Effector memory CD8-positive, alpha-beta T cell (primary cell): ENCODE measurements at regions not wholly inside any gene's neighbourhood (a gene's known extent, or its start where the extent isn't known, plus 50 kb on each side); places are given as distances from the start of the nearest gene placed in this dataset.
"Not testable (repeated sequence)": the region's sequence is repeated elsewhere in the genome, so short reads cannot be mapped to it uniquely, and the experiment has no call there.

Experiments used
- ATAC-seq: fragments of 150-1000 bp; cut with Tn5 transposase; replicated peaks from 2 replicates; pipeline ENCODE4 v1.10.0; 2021; ENCODE audit warnings: mild to moderate bottlenecking, moderate library complexity
- DNase-seq, 3 experiments: peaks; one replicate each; pipeline ENCODE4 v3.0.0; 2021
- H3K27ac Mint-ChIP-seq, 2 donors: one replicate each; pipeline ENCODE4 v1.8.0; 2022; ENCODE audit warnings: mild to moderate bottlenecking in 2 of 2, mixed read lengths in 2 of 2, moderate library complexity in 2 of 2
- H3K27me3 Mint-ChIP-seq, 2 donors: one replicate each; pipeline ENCODE4 v1.8.0; 2022; ENCODE audit warnings: mixed read lengths in 2 of 2
- H3K36me3 Mint-ChIP-seq: one replicate; pipeline ENCODE4 v1.8.0; 2022; ENCODE audit warnings: mild to moderate bottlenecking, moderate library complexity, mixed read lengths; ENCODE audit not compliant: insufficient read depth
- H3K4me1 Mint-ChIP-seq, 2 donors: one replicate each; pipeline ENCODE4 v1.8.0; 2022; ENCODE audit warnings: low read depth in 2 of 2, mixed read lengths in 2 of 2
- H3K4me3 Mint-ChIP-seq, 2 donors: one replicate each; pipeline ENCODE4 v1.8.0; 2022; ENCODE audit warnings: mild to moderate bottlenecking in 2 of 2, mixed read lengths in 2 of 2, moderate library complexity in 2 of 2
- H3K9me3 Mint-ChIP-seq, 2 donors: one replicate each; pipeline ENCODE4 v1.8.0; 2022; ENCODE audit warnings: mixed read lengths in 2 of 2

- H3K4me3 Mint-ChIP-seq: no peak overlapping the region
- H3K27me3 Mint-ChIP-seq: no peaks in the 10 kb centered on the region
- ATAC-seq: no peak
- H3K36me3 Mint-ChIP-seq: no peaks in the 10 kb centered on the region
- H3K4me1 Mint-ChIP-seq: no peaks in the 10 kb centered on the region
- no peak overlapping the region for H3K27ac Mint-ChIP-seq
- DNase-seq: no peak
- H3K9me3 Mint-ChIP-seq: no peaks in the 10 kb centered on the region
Observed at GRCh38 chr6:27854421-27854820, 57.8 kb downstream of the OR2B2 start.

GRCh38 chr6:27851440-27851839 is 60.8 kb downstream of the OR2B2 start:
- no peaks in the 10 kb centered on the region for H3K9me3 Mint-ChIP-seq
- ATAC-seq: no peak

GRCh38 chr6:27849001-27849400 is 63.2 kb downstream of the OR2B2 start:
- not testable (repeated sequence) for H3K9me3 Mint-ChIP-seq, H3K27ac Mint-ChIP-seq, H3K36me3 Mint-ChIP-seq, DNase-seq, ATAC-seq, H3K4me1 Mint-ChIP-seq, H3K4me3 Mint-ChIP-seq
- H3K27me3 Mint-ChIP-seq: peaks cover 0 to 23% of the 10 kb centered on the region in 2 donors

More at GRCh38 chr6:27851440-27851839, 60.8 kb downstream of the OR2B2 start:
- Mint-ChIP-seq H3K4me3 (no peak overlapping the region), H3K36me3 (no peaks in the 10 kb centered on the region), H3K27me3 (peaks cover 0 to 15% of the 10 kb centered on the region in 2 donors), H3K27ac (no peak overlapping the region), H3K4me1 (no peaks in the 10 kb centered on the region)
- no peak for DNase-seq

GRCh38 chr6:27847706-27848105 is 64.5 kb downstream of the OR2B2 start:
- peaks cover 0 to 23% of the 10 kb centered on the region in 2 donors for H3K27me3 Mint-ChIP-seq
- no peaks in the 10 kb centered on the region for H3K9me3 Mint-ChIP-seq
- no peaks in the 10 kb centered on the region for H3K4me1 Mint-ChIP-seq
- ATAC-seq: no peak
- DNase-seq: no peak
- H3K4me3 Mint-ChIP-seq: no peak overlapping the region
- no peaks in the 10 kb centered on the region for H3K36me3 Mint-ChIP-seq
- no peak overlapping the region for H3K27ac Mint-ChIP-seq

GRCh38 chr6:27840572-27840971 is 71.6 kb downstream of the OR2B2 start:
- Mint-ChIP-seq H3K9me3 (no peaks in the 10 kb centered on the region), H3K27ac (no peak overlapping the region), H3K36me3 (no peaks in the 10 kb centered on the region), H3K4me1 (peaks cover 6 to 19% of the 10 kb centered on the region in 2 donors), H3K27me3 (peaks cover 0 to 13% of the 10 kb centered on the region in 2 donors), H3K4me3 (no peak overlapping the region)
- no peak for DNase-seq
- ATAC-seq: no peak

- Mint-ChIP-seq H3K9me3 (no peaks in the 10 kb centered on the region), H3K27me3 (peaks cover 0 to 13% of the 10 kb centered on the region in 2 donors), H3K4me1 (peaks cover 10 to 23% of the 10 kb centered on the region in 2 donors), H3K27ac (no peak overlapping the region), H3K4me3 (no peak overlapping the region), H3K36me3 (no peaks in the 10 kb centered on the region)
- peak in 1 of 3 experiments; percentile 9 for DNase-seq
- no peak for ATAC-seq
Observed at GRCh38 chr6:27839626-27840475, 72.3 kb downstream of the OR2B2 start.

- Mint-ChIP-seq H3K9me3 (no peaks in the 10 kb centered on the region), H3K36me3 (no peaks in the 10 kb centered on the region), H3K27me3 (peaks cover 0 to 13% of the 10 kb centered on the region in 2 donors), H3K4me1 (peaks cover 11 to 24% of the 10 kb centered on the region in 2 donors), H3K4me3 (no peak overlapping the region), H3K27ac (no peak overlapping the region)
- ATAC-seq: peak; percentile 1
- DNase-seq: no peak
Observed at GRCh38 chr6:27838945-27839625, 73.1 kb downstream of the OR2B2 start.

GRCh38 chr6:27838058-27838944 is 73.9 kb downstream of the OR2B2 start:
- Mint-ChIP-seq H3K4me1 (peaks cover 13 to 24% of the 10 kb centered on the region in 2 donors), H3K27me3 (peaks cover 0 to 13% of the 10 kb centered on the region in 2 donors)

GRCh38 chr6:27837625-27838057 is 74.6 kb downstream of the OR2B2 start:
- Mint-ChIP-seq H3K4me1 (peaks cover 13 to 24% of the 10 kb centered on the region in 2 donors), H3K36me3 (peaks cover 3% of the 10 kb centered on the region), H3K9me3 (no peaks in the 10 kb centered on the region), H3K27ac (no peak overlapping the region), H3K27me3 (peaks cover 0 to 13% of the 10 kb centered on the region in 2 donors), H3K4me3 (no peak overlapping the region)
- ATAC-seq: peak; percentile 26
- DNase-seq: peak in 1 of 3 experiments; percentile 9

More at GRCh38 chr6:27838058-27838944, 73.9 kb downstream of the OR2B2 start:
- Mint-ChIP-seq H3K9me3 (no peaks in the 10 kb centered on the region), H3K4me3 (no peak overlapping the region), H3K36me3 (no peaks in the 10 kb centered on the region), H3K27ac (no peak overlapping the region)
- ATAC-seq: peak; percentile 76
- DNase-seq: peak; percentile 69 to 79 (median 74)

GRCh38 chr6:27836783-27837624 is 75.2 kb downstream of the OR2B2 start:
- H3K9me3 Mint-ChIP-seq: no peaks in the 10 kb centered on the region
- H3K36me3 Mint-ChIP-seq: peaks cover 4% of the 10 kb centered on the region
- H3K4me3 Mint-ChIP-seq: no peak overlapping the region
- peaks cover 0 to 10% of the 10 kb centered on the region in 2 donors for H3K27me3 Mint-ChIP-seq
- ATAC-seq (peak; percentile 44), DNase-seq (peak; percentile 47 to 64 (median 50))
- no peak overlapping the region for H3K27ac Mint-ChIP-seq
- H3K4me1 Mint-ChIP-seq: peaks cover 13 to 24% of the 10 kb centered on the region in 2 donors

GRCh38 chr6:27836141-27836782 is 75.9 kb downstream of the OR2B2 start:
- no peak overlapping the region for H3K27ac Mint-ChIP-seq
- H3K9me3 Mint-ChIP-seq: no peaks in the 10 kb centered on the region
- no peak overlapping the region for H3K4me3 Mint-ChIP-seq
- peaks cover 13 to 24% of the 10 kb centered on the region in 2 donors for H3K4me1 Mint-ChIP-seq
- H3K36me3 Mint-ChIP-seq: peaks cover 8% of the 10 kb centered on the region
- H3K27me3 Mint-ChIP-seq: peaks cover 0 to 5% of the 10 kb centered on the region in 2 donors
- ATAC-seq (no peak), DNase-seq (no peak)
